ENCODE measurements at regions not wholly inside any gene's neighbourhood (a gene's known extent, or its start where the extent isn't known, plus 50 kb on each side); places are given as distances from the start of the nearest gene placed in this dataset.
"Not testable (repeated sequence)": the region's sequence is repeated elsewhere in the genome, so short reads cannot be mapped to it uniquely, and the experiment has no call there.

DNA sequence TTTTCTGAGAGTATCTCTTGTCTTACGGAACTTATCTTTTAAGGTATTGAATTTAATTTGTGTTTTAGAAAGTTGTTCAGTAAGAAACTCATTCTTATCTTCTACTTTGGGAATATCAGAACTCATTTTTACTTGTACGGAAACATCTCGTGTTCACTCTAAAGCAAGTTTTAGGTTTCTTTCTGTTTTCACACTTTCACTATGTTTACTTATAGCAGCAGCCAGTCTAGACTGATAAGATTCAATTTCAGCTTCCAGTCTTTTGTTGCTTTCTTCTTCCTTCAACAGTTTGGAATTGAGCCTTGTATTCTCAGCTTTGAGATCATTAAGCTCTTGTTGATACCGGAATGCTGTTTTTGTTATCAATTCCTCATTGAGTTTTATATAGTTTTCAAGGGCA, 575.2 kb upstream of the DEFB115 start:
- H3K4me1 ChIP-seq (ENCODE audit: control insufficient read depth in 1 of 2, insufficient read depth in 2 of 2, low read length in 2 of 2); H3K79me2 ChIP-seq (ENCODE audit: control insufficient read depth, insufficient read depth, low read length, poor library complexity); H3K18ac ChIP-seq (ENCODE audit: low read length); H3K23ac ChIP-seq (ENCODE audit: low read length); H3K36me3 ChIP-seq (ENCODE audit: control insufficient read depth in 1 of 2, insufficient read depth in 2 of 2, low read length in 2 of 2); H3K4ac ChIP-seq (ENCODE audit: low read depth, low read length); H4K8ac ChIP-seq (ENCODE audit: low read depth, low read length); H2BK120ac ChIP-seq (ENCODE audit: insufficient read depth, low read length, poor library complexity); H3K14ac ChIP-seq (ENCODE audit: low read length); H3K4me3 ChIP-seq (ENCODE audit: low read depth, low read length); H4K12ac ChIP-seq (ENCODE audit: low read depth, low read length); H3K27ac ChIP-seq (ENCODE audit: low read depth, low read length); H4K91ac ChIP-seq (ENCODE audit: low read depth, low read length); H3K4me2 ChIP-seq (ENCODE audit: low read length); DNase-seq; H2AK5ac ChIP-seq (ENCODE audit: low read length); H3K9me3 ChIP-seq (ENCODE audit: insufficient read depth, low read depth, low read length); H2AFZ ChIP-seq (ENCODE audit: insufficient read depth, low read length, poor library complexity); H2BK5ac ChIP-seq (ENCODE audit: low read depth, low read length, poor library complexity); H3K9ac ChIP-seq (ENCODE audit: low read length); H3K79me1 ChIP-seq (ENCODE audit: low read length); H2BK12ac ChIP-seq (ENCODE audit: low read length); H3K27me3 ChIP-seq (ENCODE audit: insufficient read depth, low read length): not testable (repeated sequence)
- WGBS (ENCODE audit: extremely low coverage, insufficient coverage, insufficient read length): no CpG with 5 or more reads among the region's 4 CpGs

DNA sequence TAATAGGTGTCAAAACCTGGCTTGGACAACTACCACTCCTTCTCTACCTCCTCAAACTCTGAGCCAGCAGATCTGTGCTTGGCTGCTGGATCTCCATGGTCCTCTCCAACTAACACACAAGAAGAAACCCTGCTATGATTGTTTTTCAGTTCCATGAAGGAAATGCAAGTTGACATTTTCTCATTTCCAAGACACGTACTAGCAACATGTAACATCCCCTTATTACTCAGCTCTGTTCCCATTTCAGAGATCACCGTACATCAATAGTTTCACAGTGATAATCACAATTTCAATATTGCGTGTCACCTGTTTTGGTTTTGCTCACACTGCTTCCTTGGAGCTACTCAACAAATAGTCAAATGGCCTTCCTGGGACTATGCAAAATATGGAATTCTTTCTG, 544.6 kb upstream of the DEFB115 start:
- H3K9ac ChIP-seq (ENCODE audit: low read length); H3K27ac ChIP-seq (ENCODE audit: low read depth, low read length); H3K23ac ChIP-seq (ENCODE audit: low read length); H2AFZ ChIP-seq (ENCODE audit: insufficient read depth, low read length, poor library complexity); H2BK5ac ChIP-seq (ENCODE audit: low read depth, low read length, poor library complexity); H3K18ac ChIP-seq (ENCODE audit: low read length); H3K27me3 ChIP-seq (ENCODE audit: insufficient read depth, low read length); H3K14ac ChIP-seq (ENCODE audit: low read length); H2BK12ac ChIP-seq (ENCODE audit: low read length); H3K4me1 ChIP-seq (ENCODE audit: control insufficient read depth in 1 of 2, insufficient read depth in 2 of 2, low read length in 2 of 2); H4K12ac ChIP-seq (ENCODE audit: low read depth, low read length); H4K91ac ChIP-seq (ENCODE audit: low read depth, low read length); H2BK120ac ChIP-seq (ENCODE audit: insufficient read depth, low read length, poor library complexity); H3K36me3 ChIP-seq (ENCODE audit: control insufficient read depth in 1 of 2, insufficient read depth in 2 of 2, low read length in 2 of 2); H3K4me2 ChIP-seq (ENCODE audit: low read length); H3K79me1 ChIP-seq (ENCODE audit: low read length); H3K4ac ChIP-seq (ENCODE audit: low read depth, low read length); H3K9me3 ChIP-seq (ENCODE audit: insufficient read depth, low read depth, low read length); H3K79me2 ChIP-seq (ENCODE audit: control insufficient read depth, insufficient read depth, low read length, poor library complexity); H4K8ac ChIP-seq (ENCODE audit: low read depth, low read length); DNase-seq; H2AK5ac ChIP-seq (ENCODE audit: low read length); H3K4me3 ChIP-seq (ENCODE audit: low read depth, low read length): not testable (repeated sequence)
- no CpG with 5 or more reads among the region's 3 CpGs for WGBS (ENCODE audit: extremely low coverage, insufficient coverage, insufficient read length)

DNA sequence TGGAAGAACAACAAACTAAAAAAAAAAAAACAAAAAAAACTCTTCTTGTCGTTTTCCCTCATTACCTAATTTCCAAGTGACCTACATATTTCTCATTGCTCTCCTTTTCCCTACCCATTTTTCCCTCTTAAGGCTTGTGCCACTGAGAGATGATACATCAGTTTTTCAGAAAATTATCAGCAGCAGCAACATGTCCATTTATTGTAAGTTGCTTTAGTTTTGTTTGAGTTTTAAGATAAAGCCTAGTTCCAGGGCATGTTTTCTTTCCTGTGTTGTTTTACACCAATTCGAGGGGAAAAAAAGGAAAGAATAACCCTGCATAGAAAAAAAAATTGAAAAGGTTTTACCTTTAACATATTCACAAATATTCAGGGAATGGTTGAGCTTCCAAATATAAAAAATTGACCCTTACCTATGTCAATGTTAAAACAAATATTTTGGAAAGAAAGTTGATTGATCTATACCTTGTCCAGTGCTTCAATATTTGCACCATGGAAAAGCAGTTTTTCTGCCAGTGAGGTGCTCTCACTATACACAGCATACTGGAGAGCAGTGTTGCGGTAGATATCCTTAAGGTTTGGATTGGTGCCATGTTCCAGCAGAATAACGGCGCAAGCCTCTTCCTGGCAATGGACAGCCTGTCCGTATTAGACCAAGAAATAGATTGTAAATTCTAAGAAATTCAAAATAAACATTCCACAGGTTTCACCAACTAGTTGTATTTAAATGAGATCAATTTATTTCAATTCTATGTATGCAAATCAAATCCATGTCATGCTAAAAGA, 537.9 kb upstream of the DEFB115 start:
- H3K4me1 ChIP-seq (ENCODE audit: control insufficient read depth in 1 of 2, insufficient read depth in 2 of 2, low read length in 2 of 2); H3K9me3 ChIP-seq (ENCODE audit: insufficient read depth, low read depth, low read length); H3K36me3 ChIP-seq (ENCODE audit: control insufficient read depth in 1 of 2, insufficient read depth in 2 of 2, low read length in 2 of 2); H3K4me2 ChIP-seq (ENCODE audit: low read length); H3K23ac ChIP-seq (ENCODE audit: low read length); H2BK5ac ChIP-seq (ENCODE audit: low read depth, low read length, poor library complexity); H2AK5ac ChIP-seq (ENCODE audit: low read length); H3K4me3 ChIP-seq (ENCODE audit: low read depth, low read length); H3K79me2 ChIP-seq (ENCODE audit: control insufficient read depth, insufficient read depth, low read length, poor library complexity); H3K79me1 ChIP-seq (ENCODE audit: low read length); H2BK120ac ChIP-seq (ENCODE audit: insufficient read depth, low read length, poor library complexity); H3K14ac ChIP-seq (ENCODE audit: low read length); H3K27ac ChIP-seq (ENCODE audit: low read depth, low read length); H3K4ac ChIP-seq (ENCODE audit: low read depth, low read length); H2BK12ac ChIP-seq (ENCODE audit: low read length); H3K9ac ChIP-seq (ENCODE audit: low read length); H3K27me3 ChIP-seq (ENCODE audit: insufficient read depth, low read length); H4K12ac ChIP-seq (ENCODE audit: low read depth, low read length); DNase-seq; H3K18ac ChIP-seq (ENCODE audit: low read length); H2AFZ ChIP-seq (ENCODE audit: insufficient read depth, low read length, poor library complexity); H4K91ac ChIP-seq (ENCODE audit: low read depth, low read length); H4K8ac ChIP-seq (ENCODE audit: low read depth, low read length): not testable (repeated sequence)
- WGBS (ENCODE audit: extremely low coverage, insufficient coverage, insufficient read length): no CpG with 5 or more reads among the region's 6 CpGs

DNA sequence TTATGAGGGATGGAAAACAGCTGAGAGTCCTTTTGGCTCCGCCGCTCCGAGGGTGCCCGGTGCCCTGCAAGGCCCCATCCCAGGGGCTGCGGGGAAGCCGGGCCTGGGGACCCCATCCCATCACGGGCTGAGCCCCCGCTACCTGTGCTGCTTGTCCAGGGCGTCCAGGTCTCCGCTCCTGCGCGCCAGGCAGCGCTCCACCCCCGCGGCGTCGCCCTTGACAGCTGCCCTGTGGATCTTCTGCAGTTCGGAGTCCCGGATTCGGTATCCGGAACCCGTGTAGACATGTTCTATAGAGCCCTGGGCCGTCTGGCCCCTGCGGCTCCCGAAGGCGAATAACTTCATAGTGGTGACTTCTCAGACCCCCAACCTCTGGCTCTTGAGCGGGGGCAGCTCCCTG, 534.0 kb upstream of the DEFB115 start:
- not testable (repeated sequence) for H3K23ac ChIP-seq (ENCODE audit: low read length); H4K91ac ChIP-seq (ENCODE audit: low read depth, low read length); H3K27me3 ChIP-seq (ENCODE audit: insufficient read depth, low read length); H2AK5ac ChIP-seq (ENCODE audit: low read length); H3K9ac ChIP-seq (ENCODE audit: low read length); H3K18ac ChIP-seq (ENCODE audit: low read length); H3K79me1 ChIP-seq (ENCODE audit: low read length); H4K8ac ChIP-seq (ENCODE audit: low read depth, low read length); H2BK12ac ChIP-seq (ENCODE audit: low read length); H3K79me2 ChIP-seq (ENCODE audit: control insufficient read depth, insufficient read depth, low read length, poor library complexity); H3K4ac ChIP-seq (ENCODE audit: low read depth, low read length); H4K12ac ChIP-seq (ENCODE audit: low read depth, low read length); H3K14ac ChIP-seq (ENCODE audit: low read length); H2BK120ac ChIP-seq (ENCODE audit: insufficient read depth, low read length, poor library complexity); H2AFZ ChIP-seq (ENCODE audit: insufficient read depth, low read length, poor library complexity); H2BK5ac ChIP-seq (ENCODE audit: low read depth, low read length, poor library complexity); H3K36me3 ChIP-seq (ENCODE audit: control insufficient read depth in 1 of 2, insufficient read depth in 2 of 2, low read length in 2 of 2); H3K9me3 ChIP-seq (ENCODE audit: insufficient read depth, low read depth, low read length); H3K27ac ChIP-seq (ENCODE audit: low read depth, low read length); DNase-seq; H3K4me1 ChIP-seq (ENCODE audit: control insufficient read depth in 1 of 2, insufficient read depth in 2 of 2, low read length in 2 of 2)
- WGBS (ENCODE audit: extremely low coverage, insufficient coverage, insufficient read length): no CpG with 5 or more reads among the region's 27 CpGs
- Histone ChIP-seq H3K4me2 (ENCODE audit: low read length) (peak overlapping the region; percentile 57), H3K4me3 (ENCODE audit: low read depth, low read length) (peak overlapping the region; percentile 44)

Measured in trophoblast cell (in vitro differentiated cells and primary cell).